HG02678 (cell line): ENCODE measurements at regions not wholly inside any gene's neighbourhood (a gene's known extent, or its start where the extent isn't known, plus 50 kb on each side); places are given as distances from the start of the nearest gene placed in this dataset.

Experiments used
- ATAC-seq: cut with Tn5 transposase; IDR thresholded peaks from one replicate; pipeline ENCODE4 v1.9.1; 2021; ENCODE audit warnings: mild to moderate bottlenecking, moderate library complexity; ENCODE audit not compliant: unreplicated experiment

- ATAC-seq: no peak
These were observed 436.2 kb upstream of the FLRT2 start for GRCh38 chr14:85093631-85094330.

GRCh38 chr14:85102591-85102990, 427.4 kb upstream of the FLRT2 start:
- ATAC-seq: no peak

DNA sequence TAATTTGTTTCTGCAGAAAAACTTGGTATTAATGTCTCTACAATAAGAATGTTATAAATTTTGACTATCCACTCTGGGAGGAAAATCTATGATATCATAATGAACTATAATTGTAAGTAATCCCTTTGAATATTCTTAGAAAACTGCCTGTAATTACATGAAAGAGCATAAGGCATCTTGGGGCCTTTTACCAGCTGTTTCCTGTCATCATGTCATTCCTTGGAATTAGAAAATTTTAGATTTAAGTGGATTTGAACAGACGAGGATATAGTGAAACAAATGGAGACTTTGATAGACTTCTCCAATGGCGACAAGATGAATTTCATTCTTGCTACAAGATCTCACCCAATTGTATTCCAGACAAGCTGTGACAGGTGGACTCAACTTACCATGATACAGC, 423.4 kb upstream of the FLRT2 start:
- ATAC-seq: no peak

- no peak for ATAC-seq
These were observed 417.2 kb upstream of the FLRT2 start for GRCh38 chr14:85112762-85113161.

DNA sequence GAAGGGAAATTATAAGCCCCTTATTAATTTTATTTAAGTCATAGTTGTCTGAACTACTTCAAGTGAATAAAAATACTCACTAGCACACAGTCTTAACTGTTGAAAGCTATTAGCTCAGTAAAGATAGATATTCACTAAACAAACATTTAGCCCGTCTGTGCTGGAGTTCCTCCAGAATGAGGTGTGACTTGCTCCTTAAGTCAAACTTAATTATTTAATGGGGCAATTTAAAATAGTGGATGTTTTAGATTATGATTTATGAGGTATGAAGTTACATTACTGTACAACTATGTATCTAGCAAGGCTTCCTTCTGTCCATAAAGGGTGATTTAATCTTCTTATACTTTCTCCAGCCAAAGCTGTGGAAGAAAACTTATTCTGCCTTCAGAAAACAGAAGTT, 414.0 kb upstream of the FLRT2 start:
- no peak for ATAC-seq

DNA sequence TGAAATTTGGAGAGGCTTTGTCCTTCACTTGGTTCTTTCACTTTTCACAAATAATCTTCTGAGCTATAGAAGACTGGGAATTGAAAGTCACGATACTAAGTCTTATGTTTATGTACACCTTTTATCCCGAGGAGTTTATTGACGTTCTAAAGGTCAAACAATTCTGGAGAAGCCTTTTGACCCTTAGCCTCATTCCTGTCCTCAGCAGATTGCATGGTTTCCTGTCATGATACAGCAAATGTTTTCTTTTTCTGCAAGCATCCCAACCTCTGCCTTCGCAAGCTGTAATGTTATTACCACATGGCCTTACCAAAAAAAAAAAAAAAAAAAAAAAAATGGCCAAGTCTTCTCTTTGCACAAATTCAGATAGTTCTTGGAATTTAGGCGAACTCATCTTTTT, 411.7 kb upstream of the FLRT2 start:
- ATAC-seq: no peak

DNA sequence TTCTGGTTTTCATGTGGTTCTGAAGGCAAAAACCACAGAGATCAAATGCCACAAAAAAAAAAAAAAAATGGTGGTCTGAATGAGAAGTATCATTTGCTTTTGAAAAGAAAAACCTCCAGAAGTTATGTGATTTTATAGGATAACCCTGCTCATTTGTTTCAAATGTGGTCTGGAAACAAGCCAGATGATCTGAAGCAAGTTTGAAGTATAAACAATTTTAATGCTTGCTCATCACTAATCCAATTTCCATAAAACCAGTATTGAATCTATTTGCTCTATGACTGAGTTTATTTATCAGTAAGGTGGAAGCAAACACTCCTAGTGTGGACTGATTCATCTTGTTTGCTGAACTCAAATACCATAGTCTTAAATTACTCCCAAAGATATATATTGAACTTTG, 407.3 kb upstream of the FLRT2 start:
- no peak for ATAC-seq

DNA sequence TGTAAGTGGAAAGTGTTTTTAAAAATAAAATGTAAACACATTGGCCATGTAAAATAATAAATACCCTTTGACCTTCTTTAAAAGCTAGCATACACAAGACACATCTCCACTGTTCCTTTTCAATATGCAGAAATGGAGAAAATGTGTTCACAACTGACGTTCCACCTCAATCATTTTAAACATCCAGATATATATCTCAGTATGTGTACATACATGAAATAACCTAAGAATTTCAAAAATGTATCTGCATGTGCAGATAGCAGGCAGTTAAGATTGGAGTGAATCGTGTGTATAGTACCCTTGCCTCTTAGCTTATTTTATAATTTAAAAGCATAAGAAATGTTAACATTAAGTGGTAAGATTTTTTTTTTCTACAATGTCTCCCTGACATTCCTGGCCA, 406.2 kb upstream of the FLRT2 start:
- no peak for ATAC-seq

DNA sequence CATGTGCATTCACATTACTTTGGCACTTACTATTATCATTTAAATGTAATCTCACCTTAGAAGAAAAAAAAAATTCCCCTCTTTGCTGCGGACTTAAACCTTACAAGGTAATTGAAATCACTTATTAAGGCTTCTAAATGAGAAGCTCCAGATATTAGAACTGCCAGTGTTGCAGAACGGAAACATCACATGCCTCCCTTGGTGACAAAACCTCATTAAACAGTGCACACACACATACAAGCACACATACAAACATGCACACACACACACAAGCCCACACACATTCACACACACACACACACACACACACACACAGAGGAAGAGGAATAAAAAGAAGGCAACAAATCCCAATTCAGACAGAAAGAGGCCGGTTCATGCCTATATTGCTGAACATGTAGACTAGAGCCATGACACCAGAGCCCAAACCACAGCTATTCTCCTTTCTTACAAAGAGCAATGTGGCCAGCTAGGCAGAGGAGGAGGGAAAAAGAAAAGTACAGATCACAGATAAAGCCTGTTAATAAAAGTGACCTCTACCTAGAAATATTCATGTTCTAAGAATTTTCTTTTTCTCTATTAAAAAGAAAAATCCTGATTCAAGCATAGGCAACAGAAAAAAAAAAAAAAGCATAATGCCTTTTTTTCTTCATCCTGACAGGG, 405.2 kb upstream of the FLRT2 start:
- ATAC-seq: no peak

GRCh38 chr14:85125291-85125670, 404.7 kb upstream of the FLRT2 start:
- ATAC-seq: no peak

- no peak for ATAC-seq
These were observed 400.0 kb upstream of the FLRT2 start for GRCh38 chr14:85129921-85130320.

DNA sequence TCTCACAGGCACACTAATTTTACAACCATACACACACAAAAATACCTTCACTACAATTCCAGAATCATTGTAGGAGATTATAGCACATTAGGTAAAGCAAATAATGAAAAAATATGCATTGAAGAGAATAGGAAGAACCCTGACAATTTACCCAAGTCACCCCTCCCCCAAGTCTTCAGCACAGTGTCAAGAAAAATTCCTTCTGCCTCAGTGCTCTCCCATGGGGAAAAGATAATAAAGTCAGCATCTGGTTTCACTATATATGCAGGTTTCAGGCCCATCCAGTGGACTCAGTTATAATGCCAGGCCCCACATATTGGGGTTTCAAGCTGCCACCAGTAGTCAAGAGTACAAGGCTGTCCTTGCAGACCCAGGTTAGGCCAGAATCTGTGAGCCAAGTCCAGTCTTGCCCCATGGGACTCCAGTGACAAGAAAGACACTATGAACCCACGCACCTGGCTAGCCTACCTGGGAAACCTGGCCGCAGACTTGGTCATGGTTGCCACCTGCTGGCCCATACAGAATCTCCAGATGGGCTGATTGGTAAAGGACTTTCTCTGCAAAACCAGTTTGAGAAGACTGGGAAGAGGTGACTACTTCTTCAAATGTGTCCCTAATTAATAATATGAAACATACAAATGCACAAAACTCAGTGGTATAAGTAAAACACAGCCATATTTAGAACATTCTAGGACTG, 398.6 kb upstream of the FLRT2 start:
- no peak for ATAC-seq

DNA sequence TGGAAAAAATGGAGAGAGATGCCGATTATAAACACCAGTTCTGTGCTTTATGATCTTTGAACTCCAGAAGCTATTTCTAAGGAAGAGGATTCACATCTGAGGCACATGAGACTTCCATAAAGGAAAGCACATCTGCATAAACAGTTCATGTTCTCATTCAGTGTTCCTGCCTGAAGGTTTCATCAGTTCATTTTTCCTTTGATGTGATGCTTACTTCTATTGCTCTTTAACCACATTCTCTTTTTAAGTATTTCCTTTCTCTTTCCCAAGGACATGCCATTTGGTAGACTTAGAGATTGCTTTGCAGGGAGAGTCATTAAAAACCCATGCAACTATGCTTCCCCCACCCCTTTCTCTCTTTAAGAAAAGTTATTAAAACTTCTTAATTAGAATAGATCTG, 387.0 kb upstream of the FLRT2 start:
- no peak for ATAC-seq

GRCh38 chr14:85146779-85147178, 383.2 kb upstream of the FLRT2 start:
- ATAC-seq: no peak

GRCh38 chr14:85150166-85150565, 379.8 kb upstream of the FLRT2 start:
- ATAC-seq: no peak

- no peak for ATAC-seq
These were observed 375.2 kb upstream of the FLRT2 start for GRCh38 chr14:85154714-85155113.

DNA sequence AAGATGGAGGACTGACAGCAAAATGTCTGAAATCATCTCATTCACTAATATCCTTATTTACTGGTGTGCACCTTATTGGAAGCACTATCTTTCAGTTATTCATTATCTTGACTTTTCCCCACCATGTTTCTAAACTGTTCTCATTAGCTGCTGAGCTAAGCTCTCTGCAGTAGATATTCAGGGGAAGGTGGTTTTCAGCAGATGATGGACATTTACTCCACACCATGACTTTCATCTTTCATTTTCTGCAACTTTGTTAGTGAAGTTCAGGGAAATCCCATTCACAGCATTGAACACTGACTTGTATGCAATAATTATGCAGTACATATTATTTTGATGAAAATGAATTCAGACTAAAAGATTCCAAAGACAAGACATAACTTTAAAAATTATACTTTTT, 373.6 kb upstream of the FLRT2 start:
- ATAC-seq: no peak

GRCh38 chr14:85159726-85160125, 370.2 kb upstream of the FLRT2 start:
- ATAC-seq: no peak

- ATAC-seq: no peak
These were observed 364.9 kb upstream of the FLRT2 start for GRCh38 chr14:85165094-85165493.

DNA sequence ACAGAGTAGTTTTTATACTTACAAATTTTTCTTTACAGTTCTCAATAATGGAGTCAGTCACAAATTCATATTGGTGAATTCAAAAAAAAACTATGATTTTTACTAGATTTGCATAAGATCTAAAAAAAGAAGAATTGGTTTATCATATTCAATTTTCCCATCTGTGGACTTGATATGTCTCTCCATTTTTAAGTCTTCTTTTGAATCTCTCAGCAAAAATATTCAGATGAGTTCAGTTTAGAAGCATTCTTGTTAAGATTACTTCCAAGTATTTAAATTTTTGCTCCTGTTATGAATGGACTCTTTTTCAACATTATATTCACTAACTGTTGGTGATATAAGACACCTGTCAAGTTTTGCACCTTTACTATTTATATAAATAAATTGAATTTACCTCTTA, 360.6 kb upstream of the FLRT2 start:
- no peak for ATAC-seq

DNA sequence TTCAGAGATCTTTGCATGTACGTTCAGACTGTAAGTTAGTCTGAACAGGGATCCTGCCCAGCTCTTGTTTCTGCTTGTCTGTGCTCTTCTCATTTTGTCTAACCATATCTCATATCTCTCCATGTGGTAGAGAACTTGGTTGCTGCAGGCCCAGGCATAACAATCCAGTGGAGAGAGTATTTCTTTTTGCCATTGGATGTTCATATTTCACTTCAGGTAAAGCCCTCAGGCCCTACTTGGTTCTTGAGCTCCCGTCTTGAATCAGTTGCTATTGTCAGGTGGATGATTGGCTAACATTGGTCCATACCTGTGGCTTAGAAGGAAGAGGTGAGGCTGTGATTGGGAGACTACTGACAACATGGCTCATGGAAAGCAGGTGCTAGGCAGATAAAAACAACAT, 357.7 kb upstream of the FLRT2 start:
- no peak for ATAC-seq

DNA sequence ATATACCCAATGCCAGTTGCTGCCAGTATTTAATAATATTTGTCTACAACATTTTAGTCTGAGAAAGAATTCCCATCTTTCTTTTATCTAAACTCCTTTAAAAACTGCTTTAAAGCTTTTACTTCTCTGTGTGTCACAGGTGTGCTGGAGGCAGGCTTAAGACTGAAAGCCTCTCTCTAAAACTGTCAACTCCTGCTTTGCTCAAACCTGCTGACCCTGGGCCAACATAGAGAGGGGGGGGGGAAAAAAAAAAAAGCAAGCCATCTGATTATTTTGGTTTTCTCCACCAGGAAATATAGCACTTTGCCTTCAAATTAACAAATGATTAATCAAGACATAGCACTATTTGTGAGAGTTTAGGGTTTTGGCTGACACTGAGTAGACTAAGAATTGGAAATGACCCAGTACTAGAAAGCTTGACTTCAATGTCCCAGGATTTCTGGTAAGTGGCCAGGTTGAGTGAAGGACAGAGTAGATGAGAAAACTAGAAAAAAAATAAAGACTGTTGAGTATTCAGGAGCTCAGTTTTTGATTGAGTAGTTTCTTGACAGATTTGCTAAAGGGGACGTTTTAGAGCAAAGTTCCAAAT, 357.0 kb upstream of the FLRT2 start:
- no peak for ATAC-seq
